SH-SY5Y (cell line): ENCODE measurements at regions not wholly inside any gene's neighbourhood (a gene's known extent, or its start where the extent isn't known, plus 50 kb on each side); places are given as distances from the start of the nearest gene placed in this dataset.

ENCODE experiments used
- GATA2 ChIP-seq: IDR thresholded peaks from 2 replicates; pipeline ENCODE4 v1.6.1; 2011; ENCODE audit warnings: mild to moderate bottlenecking, low read depth, low read length
- GATA3 ChIP-seq: IDR thresholded peaks from 2 replicates; pipeline ENCODE4 v1.6.1; 2011; ENCODE audit warnings: low read depth, mild to moderate bottlenecking, low read length, moderate library complexity

DNA sequence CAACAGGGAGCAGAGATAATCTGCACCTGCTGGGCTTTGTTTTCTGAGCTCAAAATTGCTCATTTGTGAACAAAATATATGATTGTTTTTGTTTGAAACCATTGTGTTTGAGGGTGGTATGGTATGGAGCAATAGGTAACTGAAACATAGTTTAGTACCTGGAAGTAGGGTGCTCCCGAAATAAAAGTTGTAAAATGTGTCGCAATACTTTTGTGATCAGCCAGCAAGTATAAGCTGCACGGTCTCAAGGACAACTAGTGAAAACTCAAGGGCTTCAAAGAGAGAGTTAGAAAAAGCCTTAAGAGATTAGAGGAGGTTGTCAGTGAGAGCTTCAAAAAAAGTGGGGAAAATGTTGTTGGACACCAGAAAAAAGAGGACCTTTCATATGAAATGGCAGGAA, 579.8 kb upstream of the POU3F2 start:
- TF ChIP-seq GATA2: no peak
- TF ChIP-seq GATA3: no peak
